Prostate gland (tissue), 2 donors: ENCODE measurements at regions not wholly inside any gene's neighbourhood (a gene's known extent, or its start where the extent isn't known, plus 50 kb on each side); places are given as distances from the start of the nearest gene placed in this dataset.
A peak's percentile ranks its signal among the peaks of the same experiment; 100 is the strongest.
"Not testable (repeated sequence)": the region's sequence is repeated elsewhere in the genome, so short reads cannot be mapped to it uniquely, and the experiment has no call there.

ENCODE experiments used
- DNase-seq: peaks from one replicate; pipeline ENCODE4 v3.0.0-alpha.2; 2019; ENCODE audit warnings: low spot score
- H3K27ac ChIP-seq, 2 donors: fragments of 200-600 bp; sonication (generic); 2 replicates each; pipeline ENCODE4 v1.5.1; 2017 to 2019
- H3K27me3 ChIP-seq: fragments of 200-600 bp; sonication (generic); replicated peaks from 2 replicates; pipeline ENCODE4 v1.5.1; 2019; ENCODE audit not compliant: insufficient read depth
- H3K36me3 ChIP-seq, 2 donors: fragments of 200-600 bp; sonication (generic); 1 replicate in 1 of 2; 2 replicates in 1 of 2; pipeline versions ENCODE4 v1.5.1 to v1.8.1; 2017 to 2019
- H3K4me1 ChIP-seq: fragments of 200-600 bp; sonication (generic); replicated peaks from 2 replicates; pipeline ENCODE4 v1.5.1; 2019
- H3K4me3 ChIP-seq, 2 donors: fragments of 200-600 bp; sonication (generic); 2 replicates each; pipeline ENCODE4 v1.5.1; 2017 to 2019
- H3K9me3 ChIP-seq: fragments of 200-600 bp; sonication (generic); 2 replicates; pipeline ENCODE4 v1.5.1; 2017
- CTCF ChIP-seq, 4 experiments: fragments of 200-600 bp in 2 of 4; fragments of 450-650 bp in 2 of 4; sonication (generic) in 2 of 4; IDR thresholded peaks; 1 replicate in 3 of 4; 2 replicates in 1 of 4; pipeline ENCODE4 v1.5.1; 2016 to 2019; ENCODE audit warnings: antibody characterized with exemption in 4 of 4, mild to moderate bottlenecking in 2 of 4, moderate library complexity in 2 of 4
- POLR2A ChIP-seq: fragments of 450-650 bp; IDR thresholded peaks from one replicate; pipeline ENCODE4 v1.6.1; 2016; ENCODE audit warnings: antibody characterized with exemption, mild to moderate bottlenecking
- POLR2AphosphoS5 ChIP-seq: sonication (generic); formaldehyde crosslinking; IDR thresholded peaks from one replicate; pipeline ENCODE4 v1.6.1; 2017; ENCODE audit warnings: antibody characterized with exemption
- WGBS: methylation state at CpG from one replicate; pipeline ENCODE4 v1.1.5; 2018; 5-methylcytosine and 5-hydroxymethylcytosine counted together
- intact Hi-C: fragments of 100-400 bp; cut with DNase I; formaldehyde crosslinking; loops from one replicate; pipeline ENCODE4 v1.14.2; 2022

GRCh38 chr5:145443366-145443765 lies 391.8 kb downstream of the PRELID2 start:
- no peak for TF ChIP-seq POLR2AphosphoS5
- TF ChIP-seq POLR2A = no peak
- TF ChIP-seq CTCF (IDR thresholded peaks at IDR 0.05) = no peak
- Histone ChIP-seq H3K27ac (no peak overlapping the region), H3K4me1 (no peaks in the 10 kb centered on the region), H3K27me3 (no peaks in the 10 kb centered on the region), H3K4me3 (no peak overlapping the region), H3K36me3 (no peaks in the 10 kb centered on the region), H3K9me3 (no peaks in the 10 kb centered on the region)
- intact Hi-C loops = no loop called here
- DNase-seq = no peak
- 85% methylated on average over 2 of the region's 2 CpGs for WGBS

GRCh38 chr5:145442661-145443060 lies 392.5 kb downstream of the PRELID2 start:
- 41% methylated on average over 6 of the region's 6 CpGs for WGBS
- H3K36me3 ChIP-seq, H3K4me1 ChIP-seq, H3K4me3 ChIP-seq, H3K27ac ChIP-seq, intact Hi-C loops, DNase-seq, H3K9me3 ChIP-seq, H3K27me3 ChIP-seq: not testable (repeated sequence)
- TF ChIP-seq POLR2AphosphoS5 = peak; percentile 22

- no peak for TF ChIP-seq CTCF (IDR thresholded peaks at IDR 0.05)
- TF ChIP-seq POLR2AphosphoS5 = no peak
- TF ChIP-seq POLR2A = no peak
- Histone ChIP-seq H3K36me3 (no peaks in the 10 kb centered on the region), H3K27ac (no peak overlapping the region), H3K4me1 (no peaks in the 10 kb centered on the region), H3K27me3 (no peaks in the 10 kb centered on the region), H3K9me3 (no peaks in the 10 kb centered on the region), H3K4me3 (no peak overlapping the region)
- intact Hi-C loops = no loop called here
- DNase-seq = no peak
Measured at GRCh38 chr5:145441228-145441627, 393.9 kb downstream of the PRELID2 start.

- 57% methylated on average over 3 of the region's 3 CpGs for WGBS
- intact Hi-C loops = no loop called here
- no peak overlapping the region for H3K4me3 ChIP-seq
- no peaks in the 10 kb centered on the region for H3K9me3 ChIP-seq
- no peak overlapping the region for H3K27ac ChIP-seq
- no peaks in the 10 kb centered on the region for H3K4me1 ChIP-seq
- no peaks in the 10 kb centered on the region for H3K27me3 ChIP-seq
- no peaks in the 10 kb centered on the region for H3K36me3 ChIP-seq
- no peak for TF ChIP-seq CTCF (IDR thresholded peaks at IDR 0.05)
- TF ChIP-seq POLR2AphosphoS5 = no peak
- no peak for TF ChIP-seq POLR2A
- no peak for DNase-seq
Measured at GRCh38 chr5:145437627-145438026, 397.5 kb downstream of the PRELID2 start.

GRCh38 chr5:145433077-145433476 lies 402.1 kb downstream of the PRELID2 start:
- intact Hi-C loops = no loop called here
- Histone ChIP-seq H3K4me1 (no peaks in the 10 kb centered on the region), H3K27ac (no peak overlapping the region), H3K4me3 (no peak overlapping the region), H3K36me3 (no peaks in the 10 kb centered on the region), H3K9me3 (no peaks in the 10 kb centered on the region), H3K27me3 (no peaks in the 10 kb centered on the region)
- no peak for DNase-seq
- WGBS = 95% methylated on average over 3 of the region's 3 CpGs
- TF ChIP-seq POLR2A = no peak
- TF ChIP-seq CTCF (IDR thresholded peaks at IDR 0.05) = no peak

- Histone ChIP-seq H3K27me3 (no peaks in the 10 kb centered on the region), H3K4me1 (no peaks in the 10 kb centered on the region), H3K27ac (no peak overlapping the region), H3K9me3 (no peaks in the 10 kb centered on the region), H3K4me3 (no peak overlapping the region), H3K36me3 (no peaks in the 10 kb centered on the region)
- DNase-seq = no peak
- no peak for TF ChIP-seq CTCF (IDR thresholded peaks at IDR 0.05)
- no peak for TF ChIP-seq POLR2AphosphoS5
- no peak for TF ChIP-seq POLR2A
- intact Hi-C loops = no loop called here
- 74% methylated on average over 3 of the region's 3 CpGs for WGBS
Measured at GRCh38 chr5:145429170-145429569, 406.0 kb downstream of the PRELID2 start.
